SK-MEL-5 (cell line): ENCODE measurements at regions not wholly inside any gene's neighbourhood (a gene's known extent, or its start where the extent isn't known, plus 50 kb on each side); places are given as distances from the start of the nearest gene placed in this dataset.

Experiments
- DNase-seq: peaks from one replicate; pipeline ENCODE4 v3.0.0-alpha.2; 2016; ENCODE audit warnings: low read depth, low spot score
- in situ Hi-C: cut with HindIII; loops from 2 replicates; pipeline ENCODE4 v1.10.0; 2016; ENCODE audit warnings: low sequenced_read_pairs, high pct_unique_total_duplicates, low pct_unique_long_range_greater_than_20kb

DNA sequence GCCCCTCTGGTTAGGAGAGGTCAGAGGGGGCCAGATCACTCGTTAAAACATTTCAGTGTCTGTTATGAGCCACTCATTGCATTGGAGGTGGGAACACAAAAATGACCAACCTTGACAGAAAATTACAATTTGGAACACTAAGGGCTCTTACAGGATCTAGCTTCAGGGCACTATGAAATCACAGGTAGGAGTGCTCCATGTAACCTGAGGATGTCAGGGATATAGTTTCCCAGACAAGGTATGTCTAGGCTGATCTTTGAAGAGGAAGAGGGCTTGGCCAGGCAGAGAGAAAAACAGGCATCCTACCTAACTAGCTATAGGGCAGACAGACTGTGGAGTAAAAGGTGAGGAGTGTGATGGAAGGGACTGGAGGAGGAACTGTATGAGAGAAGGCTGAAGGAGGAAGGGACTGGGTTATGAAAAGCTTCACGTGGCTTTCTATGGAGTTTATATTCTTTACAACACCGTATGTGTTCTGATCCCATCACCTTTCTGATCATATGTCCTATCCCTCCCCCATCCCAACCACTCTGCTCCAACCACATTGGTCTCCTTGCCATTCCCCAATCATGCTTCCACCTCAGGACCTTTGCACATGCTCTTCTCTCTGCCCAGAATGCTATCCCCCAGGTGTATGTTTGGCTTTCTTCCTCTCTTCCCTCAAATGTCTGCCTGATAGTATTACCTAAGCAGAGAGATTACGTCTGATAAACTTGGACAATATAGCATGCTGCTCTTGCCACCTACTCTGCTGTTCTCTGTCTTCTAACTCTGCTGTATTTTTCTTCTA, 88.2 kb downstream of the CCR1 start:
- DNase-seq: no peak
- in situ Hi-C loops: no loop called here

DNA sequence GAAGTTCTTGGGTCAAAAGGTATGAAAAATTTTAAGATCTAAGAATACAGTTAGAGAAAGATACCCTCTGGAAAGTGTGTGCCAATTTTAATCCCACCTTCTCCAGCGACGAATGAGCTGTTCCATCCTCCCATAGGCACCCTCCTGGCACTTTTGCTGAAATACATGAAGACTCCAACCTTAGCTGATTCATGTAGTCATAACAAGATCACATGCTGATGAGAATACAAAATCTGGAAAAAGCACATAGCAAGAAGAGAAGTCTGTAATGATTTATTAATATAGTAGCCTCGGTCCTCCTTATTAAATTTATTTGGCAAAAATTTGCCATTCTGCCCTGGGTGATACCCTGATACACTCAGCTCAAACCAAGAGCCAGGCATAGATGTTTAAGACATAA, 88.9 kb downstream of the CCR1 start:
- DNase-seq: no peak
- in situ Hi-C loops: no loop called here

DNA sequence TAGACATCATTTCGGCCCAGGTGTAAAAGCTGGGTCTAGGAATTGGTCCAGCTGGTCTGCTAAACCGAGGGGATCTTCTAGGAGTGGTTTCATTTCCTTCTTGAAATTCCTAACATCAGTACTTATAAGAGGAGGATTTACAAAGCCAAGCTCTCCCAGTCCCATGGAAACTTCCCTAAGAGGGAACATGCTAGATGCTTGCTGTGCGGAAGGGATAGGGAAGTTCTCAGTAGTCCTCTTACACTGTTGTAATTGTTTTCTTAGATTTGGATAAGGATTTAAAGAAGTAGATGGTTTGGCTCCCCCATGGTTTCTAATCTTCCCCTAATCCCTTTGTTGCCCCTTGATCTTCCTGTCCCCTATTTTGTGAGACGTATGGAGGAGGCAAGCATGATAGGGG, 89.7 kb upstream of the XCR1 start:
- no peak for DNase-seq
- in situ Hi-C loops: no loop called here

DNA sequence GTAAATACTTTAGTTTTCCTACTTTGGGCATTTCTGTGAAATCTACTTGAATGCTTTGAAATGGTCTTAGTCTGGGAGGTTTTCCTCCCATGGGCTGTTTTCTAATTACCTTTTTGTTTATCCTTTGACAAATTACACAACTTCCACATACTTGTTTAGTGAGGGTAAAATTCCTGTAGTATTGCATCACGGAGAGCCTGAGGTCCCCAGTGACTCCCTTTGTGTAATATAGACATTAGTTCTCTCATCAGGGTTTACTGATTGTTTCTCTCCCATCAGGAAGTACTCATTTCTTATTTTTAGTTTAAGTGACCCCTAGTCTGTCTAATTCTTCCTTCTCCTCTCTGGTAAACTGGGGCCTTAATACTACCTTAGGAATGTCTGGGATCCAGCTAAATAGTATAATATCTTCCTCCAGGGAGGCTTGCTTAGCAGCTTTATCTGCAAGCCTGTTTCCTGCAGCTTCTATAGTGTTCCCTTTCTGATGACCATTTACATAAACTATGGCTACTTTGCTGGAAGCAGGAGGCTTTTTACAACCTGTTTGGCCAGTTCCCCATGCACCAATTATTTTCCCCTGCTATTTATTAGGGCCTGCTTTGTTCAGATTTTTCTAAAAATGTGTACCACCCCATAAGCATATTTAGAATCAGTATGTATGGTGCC, 87.2 kb upstream of the XCR1 start:
- DNase-seq: no peak
- in situ Hi-C loops: no loop called here

DNA sequence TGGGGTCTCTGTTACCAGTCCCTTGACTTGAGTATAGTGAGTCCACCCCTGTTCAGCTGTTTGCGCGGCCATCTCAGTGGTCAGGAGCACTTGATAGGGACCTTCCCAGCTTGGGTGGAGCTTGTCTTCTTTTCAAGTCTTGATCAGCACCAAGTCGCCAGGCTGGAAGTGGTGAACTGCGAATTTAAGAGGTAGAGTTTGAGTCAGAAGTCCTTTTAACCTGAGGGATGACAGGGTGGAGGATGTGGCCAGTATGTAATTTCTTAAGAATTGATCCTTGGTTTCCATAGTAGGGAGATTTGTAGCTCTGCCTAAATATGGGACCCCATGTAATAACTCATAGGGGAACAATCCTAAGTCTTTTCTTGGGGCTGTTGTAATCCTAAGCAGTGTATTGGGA, 86.3 kb upstream of the XCR1 start:
- in situ Hi-C loops: no loop called here
- no peak for DNase-seq

GRCh38 chr3:46112984-46113383, 85.7 kb upstream of the XCR1 start:
- in situ Hi-C loops: no loop called here

GRCh38 chr3:46112296-46112695, 85.0 kb upstream of the XCR1 start:
- in situ Hi-C loops: no loop called here

More at GRCh38 chr3:46112984-46113383, 85.7 kb upstream of the XCR1 start:
- DNase-seq: no peak

GRCh38 chr3:46110701-46111493, 83.6 kb upstream of the XCR1 start:
- DNase-seq: peak; percentile 26

More at GRCh38 chr3:46112296-46112695, 85.0 kb upstream of the XCR1 start:
- no peak for DNase-seq

DNA sequence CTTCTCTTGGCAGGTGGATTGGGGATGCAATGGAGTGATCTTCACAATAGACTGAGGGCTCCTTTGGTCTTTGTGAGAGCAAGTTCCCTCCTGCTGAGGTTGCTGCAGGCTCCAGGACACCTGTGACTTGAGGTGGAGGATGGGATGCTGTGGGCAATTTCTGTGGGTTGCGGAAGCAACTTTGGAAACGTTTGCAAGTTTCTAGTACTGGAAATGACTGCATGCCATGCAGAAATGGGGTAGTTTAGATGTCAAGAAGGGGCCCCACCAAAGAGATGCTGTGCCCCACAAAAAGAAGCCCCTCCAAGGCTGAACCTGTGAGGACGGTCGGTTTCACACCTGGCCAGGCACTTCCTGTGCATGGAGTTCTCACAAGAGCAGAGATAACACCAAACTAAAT, 80.4 kb upstream of the XCR1 start:
- in situ Hi-C loops: no loop called here
- no peak for DNase-seq

More at GRCh38 chr3:46110701-46111493, 83.6 kb upstream of the XCR1 start:
- in situ Hi-C loops: no loop called here

DNA sequence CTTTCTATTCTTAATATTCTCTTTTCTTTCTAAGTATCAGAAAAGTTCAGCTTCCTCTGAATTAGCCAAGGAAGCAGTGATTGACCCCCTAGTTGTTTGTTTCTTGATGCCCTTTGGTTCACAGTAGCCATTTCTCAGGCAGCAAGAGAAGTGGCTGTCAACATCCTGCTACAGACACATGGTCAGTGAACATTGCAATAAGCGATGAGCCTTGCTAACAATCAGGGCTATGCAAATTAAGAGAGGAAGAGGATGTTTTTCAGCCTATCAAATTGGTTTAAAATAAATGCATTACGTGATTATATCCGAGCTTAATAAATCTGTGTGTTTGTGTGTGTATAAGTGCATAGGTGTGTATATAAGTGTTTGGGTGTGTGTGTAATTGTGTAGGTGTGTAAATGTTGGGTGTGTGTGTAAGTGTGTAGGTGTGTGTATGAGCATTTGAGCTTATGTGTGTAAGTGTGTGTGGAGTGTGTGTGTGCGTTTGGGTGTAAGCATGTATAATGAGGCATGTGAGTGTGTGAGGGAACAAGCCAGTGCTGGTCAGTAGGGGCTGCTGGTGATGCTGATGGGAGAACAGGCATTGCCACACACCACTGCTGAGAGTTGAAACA, 78.1 kb upstream of the XCR1 start:
- no peak for DNase-seq
- in situ Hi-C loops: no loop called here

DNA sequence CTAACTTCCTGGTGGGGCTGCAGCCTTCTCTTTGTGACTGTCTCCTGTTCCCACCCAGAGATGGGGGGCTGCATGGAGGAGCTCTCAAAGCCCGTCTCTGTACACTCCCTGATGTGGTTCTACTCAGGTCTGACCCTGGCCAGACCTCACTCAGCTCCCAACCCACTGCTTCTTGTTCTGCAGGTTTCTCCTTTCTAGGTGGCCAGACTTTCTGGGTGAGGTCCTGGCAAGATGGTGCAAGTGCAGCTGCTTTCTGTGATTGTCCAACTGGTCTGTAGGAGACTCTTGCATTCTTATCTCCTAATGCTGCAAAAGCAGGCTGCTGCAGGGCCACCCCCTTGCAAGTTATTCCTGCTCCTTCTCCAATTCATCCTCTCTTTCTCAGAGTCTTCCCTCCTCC, 77.4 kb upstream of the XCR1 start:
- in situ Hi-C loops: no loop called here
- DNase-seq: no peak

GRCh38 chr3:46102780-46103130, 75.5 kb upstream of the XCR1 start:
- DNase-seq: no peak
- in situ Hi-C loops: no loop called here

DNA sequence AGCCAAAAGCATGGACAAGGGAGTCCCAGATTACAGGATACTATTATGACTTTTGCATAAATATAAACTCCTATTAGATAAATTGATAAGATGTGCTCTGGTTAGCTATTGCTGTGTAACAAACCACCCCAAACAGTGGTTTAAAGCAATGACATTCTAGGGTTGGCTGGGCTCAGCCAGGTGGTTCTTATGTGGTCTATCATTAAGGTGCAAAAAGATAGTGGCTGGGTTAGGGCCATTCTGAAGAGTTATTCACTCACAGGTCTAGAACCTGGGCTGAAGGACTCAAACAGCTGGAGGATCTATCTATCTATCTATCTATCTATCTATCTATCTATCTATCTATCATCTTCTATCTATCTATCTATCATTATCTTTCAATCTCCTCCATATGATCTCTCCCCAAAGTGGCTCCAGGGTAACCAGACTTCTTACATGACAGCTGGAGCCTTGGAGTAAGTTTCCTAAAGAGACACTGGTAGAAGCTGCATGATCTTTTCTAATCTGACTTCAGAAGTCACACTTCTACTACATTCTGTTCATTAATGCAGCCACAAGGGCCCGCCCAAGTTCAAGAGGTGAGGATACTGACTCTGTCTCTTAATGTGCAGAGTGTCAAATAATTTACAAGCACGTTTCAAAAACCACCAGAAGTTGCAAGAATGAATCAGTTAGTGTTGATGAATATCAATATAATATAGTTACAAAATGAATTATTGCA, 74.9 kb upstream of the XCR1 start:
- DNase-seq: no peak
- in situ Hi-C loops: no loop called here

DNA sequence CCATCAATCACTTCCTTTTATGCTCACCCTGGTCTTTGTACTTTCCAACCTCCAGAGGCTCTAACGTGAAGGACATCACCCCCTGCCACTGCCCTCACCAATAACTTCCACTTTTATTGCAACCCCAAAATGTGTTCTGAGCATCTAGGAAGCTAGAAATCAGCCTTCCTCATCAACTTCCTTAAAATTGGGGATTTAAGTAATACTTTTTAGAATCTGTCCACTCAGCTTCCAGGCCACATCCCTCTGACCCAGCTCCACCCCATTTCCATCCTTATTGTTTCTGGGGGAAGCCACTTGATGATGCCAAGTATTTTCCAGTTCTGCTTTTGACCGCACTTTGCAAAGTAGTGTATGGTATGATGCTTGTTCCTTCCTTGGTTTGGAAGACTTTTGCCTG, 73.5 kb upstream of the XCR1 start:
- no peak for DNase-seq
- in situ Hi-C loops: no loop called here

- DNase-seq: no peak
- in situ Hi-C loops: no loop called here
Measured at GRCh38 chr3:46098319-46098761, 71.1 kb upstream of the XCR1 start.

GRCh38 chr3:46097691-46098241, 70.5 kb upstream of the XCR1 start:
- in situ Hi-C loops: no loop called here
- DNase-seq: no peak

DNA sequence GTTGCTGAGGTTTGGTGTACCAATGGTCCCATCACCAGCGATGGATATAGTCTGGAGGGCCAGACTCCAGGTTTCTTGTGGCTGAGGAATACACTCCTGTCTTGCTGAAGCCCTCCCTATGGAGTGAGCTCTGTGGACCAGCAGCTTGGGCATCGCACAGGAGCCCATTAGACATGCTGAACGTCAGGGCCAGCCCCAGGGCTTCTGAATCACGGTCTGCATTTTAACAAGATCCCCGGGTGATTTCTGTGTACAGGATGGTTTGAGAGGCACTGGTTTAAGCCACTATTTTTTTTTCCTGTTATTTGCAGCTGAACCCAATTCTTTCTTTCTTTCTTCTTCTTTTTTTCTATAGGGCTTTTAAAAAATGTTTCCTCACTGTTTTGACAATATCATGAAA, 69.5 kb upstream of the XCR1 start:
- no peak for DNase-seq
- in situ Hi-C loops: no loop called here
